ENCODE measurements at regions not wholly inside any gene's neighbourhood (a gene's known extent, or its start where the extent isn't known, plus 50 kb on each side); places are given as distances from the start of the nearest gene placed in this dataset.

DNA sequence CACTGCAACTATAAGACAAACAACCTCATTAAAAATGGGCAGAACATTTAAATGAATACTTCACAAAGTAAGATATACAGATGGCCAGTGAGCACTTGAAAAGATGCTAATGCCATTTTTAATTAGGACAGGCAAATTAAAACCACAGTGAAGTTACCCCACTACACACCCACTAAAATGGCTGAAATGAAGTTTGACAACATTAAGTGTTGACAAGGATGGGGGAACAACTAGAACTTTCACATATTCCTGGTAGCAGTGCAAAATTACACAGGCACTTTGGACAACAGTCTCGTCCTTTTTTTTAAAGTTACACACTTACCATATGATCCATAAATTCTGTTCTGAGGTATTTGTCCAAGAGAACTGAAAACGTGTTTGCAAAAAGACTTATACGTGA lies 278.9 kb upstream of the DIO3 start:
- ChIA-PET CTCF (no interaction called here), POLR2A (ENCODE audit: unreplicated experiment) (no interaction called here)
- H3K56ac ChIP-seq (ENCODE audit: extremely low read depth, insufficient read depth, low read length) = no peak overlapping the region
- WGBS, 2 experiments (ENCODE audit: extremely low coverage in 2 of 2, insufficient read length in 1 of 2) = no CpG with 5 or more reads among the region's 3 CpGs
- H3K23ac ChIP-seq (ENCODE audit: low read depth, low read length) = no peak overlapping the region
- no peak overlapping the region for H2AK9ac ChIP-seq (replicated peaks; ENCODE audit: low read depth, low read length, poor library complexity)
- no peaks in the 10 kb centered on the region for H4K20me1 ChIP-seq (ENCODE audit: insufficient read depth, low read length)
- no peak for ATAC-seq (ENCODE audit: low read depth)
- H4K91ac ChIP-seq (ENCODE audit: insufficient read depth, low read depth, low read length) = no peak overlapping the region
- H3K9me1 ChIP-seq (ENCODE audit: insufficient read depth, low read length) = no peaks in the 10 kb centered on the region
- DNase-seq = no peak
- H3K9me3 ChIP-seq (ENCODE audit: control insufficient read depth, insufficient read depth, low read length) = no peaks in the 10 kb centered on the region; the same call in 1 of the 2 replicates
- no peak overlapping the region for H2BK15ac ChIP-seq (ENCODE audit: low read depth, low read length)
- no peak overlapping the region for H2BK120ac ChIP-seq (ENCODE audit: low read depth, low read length)
- BruUV-seq (replicated peaks) = no TSS peak
- no peaks in the 10 kb centered on the region for H3K79me1 ChIP-seq (ENCODE audit: low read depth in 1 of 2, low read length in 2 of 2)
- no peak overlapping the region for H3K4ac ChIP-seq (ENCODE audit: low read depth, low read length)
- no peak overlapping the region for H4K8ac ChIP-seq (ENCODE audit: low read depth in 2 of 2, low read length in 2 of 2)
- no peak overlapping the region for H3K4me3 ChIP-seq (ENCODE audit: insufficient read depth, low read depth, low read length)
- peaks cover 5% of the 10 kb centered on the region for H3K27me3 ChIP-seq (ENCODE audit: control insufficient read depth, insufficient read depth, low read length)
- in situ Hi-C loops (cut with MboI; ENCODE audit: low sequenced_read_pairs) (no loop called here), intact Hi-C loops (cut with micrococcal nuclease) (no loop called here), dilution Hi-C loops (cut with HindIII; ENCODE audit: low sequenced_read_pairs, unreplicated experiment) (no loop called here)
- H2BK5ac ChIP-seq (ENCODE audit: low read depth, low read length, poor library complexity, severe bottlenecking) = no peak overlapping the region
- no peak overlapping the region for H4K5ac ChIP-seq (ENCODE audit: low read depth, low read length)
- no peak overlapping the region for H2AK5ac ChIP-seq (ENCODE audit: low read depth, low read length)
- no peaks in the 10 kb centered on the region for H3K4me1 ChIP-seq (ENCODE audit: control insufficient read depth, insufficient read depth, low read length)
- H3K18ac ChIP-seq (ENCODE audit: low read depth, low read length) = no peak overlapping the region
- no peak overlapping the region for H2BK20ac ChIP-seq (ENCODE audit: low read depth, low read length)
- TF ChIP-seq RAD21 (IDR thresholded peaks at IDR 0.05; ENCODE audit: low read length) (no peak), RCOR1 (IDR thresholded peaks at IDR 0.05; ENCODE audit: insufficient replicate concordance, low read length) (no peak), CTCF (conservative IDR thresholded peaks at IDR 0.05; ENCODE audit: low read depth, low read length) (no peak), SMC3 (IDR thresholded peaks at IDR 0.05; ENCODE audit: low read depth, low read length) (no peak), MXI1 (IDR thresholded peaks at IDR 0.05; ENCODE audit: borderline replicate concordance, low read depth, low read length) (no peak), BHLHE40 (IDR thresholded peaks at IDR 0.05; ENCODE audit: low read depth, low read length) (no peak), FOS (IDR thresholded peaks at IDR 0.05; ENCODE audit: low read depth, low read length) (no peak), CHD1 (IDR thresholded peaks at IDR 0.05; ENCODE audit: low read depth, low read length) (no peak), POLR2A (IDR thresholded peaks at IDR 0.05; ENCODE audit: low read depth, low read length) (no peak), MAFK (IDR thresholded peaks at IDR 0.05; ENCODE audit: low read depth, low read length) (no peak), MAZ (IDR thresholded peaks at IDR 0.05; ENCODE audit: borderline replicate concordance, low read depth, low read length) (no peak), NFE2L2 (IDR thresholded peaks at IDR 0.05; ENCODE audit: low read depth, low read length) (no peak), CEBPB (IDR thresholded peaks at IDR 0.05; ENCODE audit: low read depth, low read length) (no peak), RFX5 (IDR thresholded peaks at IDR 0.05; ENCODE audit: low read depth, low read length) (no peak)
- TF ChIP-seq, protein P1, sequence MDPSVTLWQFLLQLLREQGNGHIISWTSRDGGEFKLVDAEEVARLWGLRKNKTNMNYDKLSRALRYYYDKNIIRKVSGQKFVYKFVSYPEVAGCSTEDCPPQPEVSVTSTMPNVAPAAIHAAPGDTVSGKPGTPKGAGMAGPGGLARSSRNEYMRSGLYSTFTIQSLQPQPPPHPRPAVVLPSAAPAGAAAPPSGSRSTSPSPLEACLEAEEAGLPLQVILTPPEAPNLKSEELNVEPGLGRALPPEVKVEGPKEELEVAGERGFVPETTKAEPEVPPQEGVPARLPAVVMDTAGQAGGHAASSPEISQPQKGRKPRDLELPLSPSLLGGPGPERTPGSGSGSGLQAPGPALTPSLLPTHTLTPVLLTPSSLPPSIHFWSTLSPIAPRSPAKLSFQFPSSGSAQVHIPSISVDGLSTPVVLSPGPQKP (IDR thresholded peaks at IDR 0.05; ENCODE audit: borderline replicate concordance, low read depth, low read length) = no peak
- TF ChIP-seq, protein P2, sequence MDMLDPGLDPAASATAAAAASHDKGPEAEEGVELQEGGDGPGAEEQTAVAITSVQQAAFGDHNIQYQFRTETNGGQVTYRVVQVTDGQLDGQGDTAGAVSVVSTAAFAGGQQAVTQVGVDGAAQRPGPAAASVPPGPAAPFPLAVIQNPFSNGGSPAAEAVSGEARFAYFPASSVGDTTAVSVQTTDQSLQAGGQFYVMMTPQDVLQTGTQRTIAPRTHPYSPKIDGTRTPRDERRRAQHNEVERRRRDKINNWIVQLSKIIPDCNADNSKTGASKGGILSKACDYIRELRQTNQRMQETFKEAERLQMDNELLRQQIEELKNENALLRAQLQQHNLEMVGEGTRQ (IDR thresholded peaks at IDR 0.05; ENCODE audit: low read depth, low read length) = no peak
- no peaks in the 10 kb centered on the region for H3K36me3 ChIP-seq (ENCODE audit: control insufficient read depth, insufficient read depth, low read length)
- H3K14ac ChIP-seq (replicated peaks; ENCODE audit: low read depth, low read length) = no peak overlapping the region
- H3K4me2 ChIP-seq (ENCODE audit: low read depth, low read length) = no peak overlapping the region
- no peak overlapping the region for H3K27ac ChIP-seq (ENCODE audit: insufficient read depth, low read length)
- no peak overlapping the region for H2AFZ ChIP-seq (replicated peaks; ENCODE audit: low read length, poor library complexity)
- H3K9ac ChIP-seq (ENCODE audit: low read depth, low read length) = no peak overlapping the region
